ENCODE measurements at regions not wholly inside any gene's neighbourhood (a gene's known extent, or its start where the extent isn't known, plus 50 kb on each side); places are given as distances from the start of the nearest gene placed in this dataset.

DNA sequence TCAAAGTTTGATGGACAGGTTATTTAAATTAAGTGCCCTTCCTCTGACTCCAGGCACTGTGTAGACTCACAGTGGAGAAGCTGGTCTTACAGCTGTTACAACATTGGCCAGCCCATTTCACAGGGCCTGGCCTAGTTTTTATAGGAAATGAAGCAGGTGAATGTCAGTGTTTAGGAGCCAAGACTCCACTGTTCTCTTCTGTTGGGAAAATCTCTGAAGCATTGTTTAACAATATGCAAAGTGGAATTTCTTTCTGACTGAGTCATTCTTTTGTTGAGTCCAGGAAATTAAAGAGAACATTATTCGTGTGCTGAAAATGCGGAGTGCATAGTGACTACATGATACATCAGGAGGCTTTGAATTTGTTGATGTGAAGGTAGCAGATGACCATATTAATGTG lies 64.7 kb downstream of the ARRDC4 start:
- DNase-seq, result no peak

GRCh38 chr15:98034731-98035130 lies 74.2 kb downstream of the ARRDC4 start:
- DNase-seq, result no peak

GRCh38 chr15:98035134-98035533 lies 74.6 kb downstream of the ARRDC4 start:
- no peak for DNase-seq

DNA sequence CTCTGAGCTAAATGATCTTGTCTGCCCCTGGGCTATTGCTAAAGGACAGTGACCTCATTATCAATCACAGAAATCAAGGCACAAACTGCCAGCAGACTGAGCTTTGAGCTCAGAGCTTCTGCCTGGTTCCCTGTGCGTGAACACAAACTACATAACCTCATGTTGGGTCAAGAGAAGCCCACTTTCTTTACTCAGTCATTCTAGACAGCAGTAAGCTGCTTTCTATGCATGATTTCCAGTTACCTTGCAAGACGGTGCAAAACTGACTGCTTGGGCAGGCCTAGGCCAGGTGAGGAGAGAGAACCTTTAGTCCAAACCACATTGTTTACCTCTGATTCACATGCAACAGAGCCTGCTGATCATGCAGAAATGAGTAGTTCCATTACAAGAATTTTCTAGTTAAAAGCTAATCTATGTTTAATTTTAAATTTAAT lies 75.1 kb downstream of the ARRDC4 start:
- DNase-seq, result no peak

DNA sequence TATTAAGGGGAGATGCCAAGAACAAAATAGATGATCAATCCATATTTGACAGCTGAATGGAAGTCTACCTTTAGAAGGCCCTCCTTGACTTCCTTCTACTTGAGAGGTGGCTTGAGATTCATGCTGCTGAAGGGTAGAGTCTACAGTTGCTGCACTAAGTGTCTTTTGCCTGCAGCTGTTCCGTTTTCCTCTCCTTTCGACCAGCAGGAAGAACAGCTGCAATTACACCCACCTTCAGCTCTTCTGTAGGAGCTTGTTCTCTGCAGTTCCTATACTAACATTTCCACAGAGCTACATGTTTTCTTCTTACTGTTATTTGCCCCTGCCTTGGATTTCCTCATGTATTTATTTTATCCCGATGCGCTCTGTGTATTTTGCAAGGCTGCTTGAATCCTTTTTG lies 79.1 kb downstream of the ARRDC4 start:
- DNase-seq, result no peak

GRCh38 chr15:98040146-98040545 lies 79.6 kb downstream of the ARRDC4 start:
- DNase-seq, result no peak

- no peak for DNase-seq
Observed at GRCh38 chr15:98043160-98044014, 82.9 kb downstream of the ARRDC4 start.

DNA sequence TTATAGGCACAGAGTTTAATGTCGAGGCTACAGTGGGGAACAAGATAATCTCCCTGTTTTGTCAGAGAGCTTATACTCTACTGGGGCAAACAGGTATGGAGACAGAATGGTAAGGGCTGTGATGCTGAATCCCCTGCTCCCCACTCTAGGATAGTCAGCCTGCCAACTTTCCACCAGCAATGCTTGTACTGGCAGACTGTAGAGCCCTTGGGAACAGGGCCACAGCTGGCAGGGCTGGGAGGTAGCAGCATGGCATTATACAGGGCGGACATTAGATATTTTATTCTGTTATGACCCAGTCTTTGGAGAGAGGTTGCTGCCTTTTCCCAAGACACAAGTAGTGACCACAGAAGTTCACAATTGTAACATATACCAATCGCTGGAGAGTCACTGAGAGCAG lies 91.2 kb downstream of the ARRDC4 start:
- no peak for DNase-seq

- DNase-seq, result no peak
Observed at GRCh38 chr15:98057453-98057852, 97.0 kb downstream of the ARRDC4 start.

DNA sequence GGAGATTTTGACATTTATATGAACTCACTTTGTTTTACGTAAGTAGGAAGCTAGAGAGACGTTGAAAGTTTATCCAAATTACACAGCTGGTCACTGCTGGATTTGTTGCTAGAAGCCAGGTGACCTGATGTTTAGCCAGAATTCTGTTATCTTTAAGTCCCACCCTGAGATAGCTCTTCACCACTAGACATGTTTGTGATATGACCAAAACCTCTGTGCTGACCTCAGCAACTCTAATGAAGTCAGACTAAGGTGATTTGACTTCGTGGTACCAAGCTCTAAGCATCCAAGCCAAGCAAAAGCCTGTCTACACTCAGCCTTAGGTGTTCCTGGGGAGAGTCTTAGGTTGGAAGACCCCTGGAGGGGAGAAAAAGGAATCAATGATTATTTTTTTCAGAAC lies 102.4 kb downstream of the ARRDC4 start:
- DNase-seq, result no peak

GRCh38 chr15:98063315-98063714 lies 102.8 kb downstream of the ARRDC4 start:
- DNase-seq, result no peak

DNA sequence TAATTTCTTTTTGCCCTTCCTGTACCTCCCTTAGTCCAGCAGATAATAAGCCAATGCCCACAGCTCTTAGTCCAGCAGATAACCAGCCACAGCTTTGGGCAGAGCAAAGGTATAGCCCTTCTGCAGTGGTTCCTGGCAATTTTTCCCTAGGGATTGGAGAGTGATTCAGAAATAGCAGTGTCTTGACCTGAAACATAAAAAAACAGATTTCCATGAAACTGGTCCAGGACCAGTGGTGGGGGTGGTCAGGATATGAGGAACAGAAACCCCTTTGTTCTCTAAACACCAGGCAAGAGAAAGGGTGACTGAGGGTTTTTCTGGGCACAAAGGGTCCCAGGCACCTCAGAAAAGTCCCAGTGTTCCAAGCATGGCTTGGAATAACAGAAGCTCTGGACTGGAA lies 103.4 kb downstream of the ARRDC4 start:
- DNase-seq, result no peak

GRCh38 chr15:98067339-98067738 lies 106.8 kb downstream of the ARRDC4 start:
- DNase-seq, result no peak

DNA sequence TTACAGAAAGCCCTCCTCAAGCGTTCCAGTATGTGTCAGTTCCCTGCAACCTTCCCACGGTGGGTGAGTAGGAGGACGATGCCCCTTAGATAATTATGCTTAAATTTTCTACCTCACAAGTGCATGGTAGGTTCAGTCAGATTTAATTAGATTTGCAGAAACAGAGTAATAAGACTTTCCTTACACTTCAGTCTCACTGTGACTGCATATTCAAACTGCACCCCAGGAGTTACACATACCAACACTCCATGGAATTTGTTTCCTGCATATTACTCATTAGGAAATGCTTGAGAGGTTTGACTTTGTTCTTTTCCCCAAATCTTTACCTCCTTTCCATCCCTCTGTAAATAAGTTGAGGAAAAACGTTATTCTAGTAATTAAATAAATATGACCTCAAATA lies 108.8 kb downstream of the ARRDC4 start:
- DNase-seq, result no peak

GRCh38 chr15:98070137-98070536 lies 109.6 kb downstream of the ARRDC4 start:
- DNase-seq, result no peak

- DNase-seq, result no peak
Observed at GRCh38 chr15:98071786-98072185, 111.3 kb downstream of the ARRDC4 start.

DNA sequence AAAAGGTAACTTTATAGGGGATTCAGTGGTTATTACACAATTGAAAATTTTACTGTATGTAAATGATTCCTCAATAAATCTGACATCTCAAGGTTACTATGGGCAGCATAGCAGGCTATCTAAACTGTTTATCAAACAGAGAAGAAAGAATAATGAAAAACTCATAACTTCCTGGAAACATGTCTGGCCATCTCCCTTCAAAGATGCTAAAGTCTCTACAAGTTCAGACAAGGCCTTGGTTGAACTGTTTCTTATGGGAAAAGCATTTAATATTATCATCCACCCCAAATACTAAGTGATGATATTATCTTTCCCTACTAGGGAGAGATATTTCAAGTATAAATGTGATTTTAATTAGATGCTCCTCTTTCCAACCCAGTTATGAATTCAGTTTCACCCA lies 114.9 kb downstream of the ARRDC4 start:
- DNase-seq, result no peak

- DNase-seq, result no peak
Observed at GRCh38 chr15:98076021-98076816, 115.7 kb downstream of the ARRDC4 start.

- no peak for DNase-seq
Observed at GRCh38 chr15:98077186-98077585, 116.7 kb downstream of the ARRDC4 start.

DNA sequence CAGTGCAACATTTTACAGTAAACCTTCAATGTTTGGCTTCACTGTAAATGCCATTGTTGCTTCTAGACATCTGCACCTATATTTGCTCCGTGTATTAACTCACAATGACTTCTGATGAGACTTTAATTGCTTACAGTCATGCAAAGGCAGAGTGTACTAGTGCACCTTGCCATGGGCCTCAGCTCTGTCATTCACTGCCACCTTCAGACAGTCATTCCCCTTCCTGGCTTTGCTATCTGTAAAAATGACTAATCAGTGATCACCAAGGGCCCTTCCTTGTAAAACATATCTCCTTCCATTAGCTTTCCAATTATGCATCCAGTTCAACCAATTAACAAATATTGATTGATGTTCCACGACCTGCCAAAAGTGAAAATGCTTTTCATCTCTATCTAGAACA lies 120.3 kb downstream of the ARRDC4 start:
- DNase-seq, result no peak

- DNase-seq, result no peak
Observed at GRCh38 chr15:98083203-98083910, 122.9 kb downstream of the ARRDC4 start.

GRCh38 chr15:98085003-98085639 lies 124.6 kb downstream of the ARRDC4 start:
- DNase-seq, result no peak

All from NCI-H2171 (cell line).